CD8-positive, alpha-beta memory T cell (primary cell): ENCODE measurements at regions not wholly inside any gene's neighbourhood (a gene's known extent, or its start where the extent isn't known, plus 50 kb on each side); places are given as distances from the start of the nearest gene placed in this dataset.

ENCODE experiments used
- CTCF ChIA-PET: fragments of 350-600 bp; sonication (Branson Sonifier 250); formaldehyde crosslinking; loops from one replicate; lab custom pipeline; 2021; ENCODE audit warnings: antibody characterized with exemption; lab: Charles Lee
- POLR2A ChIA-PET: fragments of 350-600 bp; sonication (Branson Sonifier 250); formaldehyde crosslinking; loops from one replicate; lab custom pipeline; 2021; ENCODE audit warnings: antibody characterized with exemption; lab: Charles Lee
- DNase-seq, 5 donors: peaks; one replicate each; pipeline versions ENCODE4 v3.0.0 to v3.0.0-alpha.2; 2020 to 2022; ENCODE audit warnings: mixed read lengths in 1 of 5
- H3K27ac ChIP-seq: one replicate; pipeline ENCODE4 v1.7.0; 2013; ENCODE audit warnings: low read depth, mild to moderate bottlenecking, low read length, moderate library complexity
- H3K27me3 ChIP-seq: 2 replicates; pipeline ENCODE4 v1.7.0; 2013; ENCODE audit warnings: low read length, mild to moderate bottlenecking; ENCODE audit not compliant: insufficient read depth, poor library complexity, severe bottlenecking
- H3K36me3 ChIP-seq: 2 replicates; pipeline ENCODE4 v1.7.0; 2013; ENCODE audit warnings: mild to moderate bottlenecking, low read length, moderate library complexity; ENCODE audit not compliant: insufficient read depth
- H3K4me1 ChIP-seq: 2 replicates; pipeline ENCODE4 v1.7.0; 2013; ENCODE audit warnings: mild to moderate bottlenecking, low read length, moderate library complexity; ENCODE audit not compliant: insufficient read depth
- H3K4me3 ChIP-seq: 2 replicates; pipeline ENCODE4 v1.7.0; 2013; ENCODE audit warnings: mild to moderate bottlenecking, low read length
- H3K9me3 ChIP-seq: 2 replicates; pipeline ENCODE4 v1.7.0; 2013; ENCODE audit warnings: mild to moderate bottlenecking, low read length
- H3K27ac Mint-ChIP-seq, 8 donors: one replicate each; pipeline ENCODE4 v1.8.0; 2020 to 2021; ENCODE audit warnings: mixed read lengths in 8 of 8, mild to moderate bottlenecking in 6 of 8, inconsistent platforms in 3 of 8, moderate library complexity in 3 of 8
- H3K27me3 Mint-ChIP-seq, 2 donors: one replicate each; pipeline ENCODE4 v1.8.0; 2020 to 2021; ENCODE audit warnings: mixed read lengths in 2 of 2, mild to moderate bottlenecking in 1 of 2, moderate library complexity in 1 of 2
- H3K36me3 Mint-ChIP-seq, 3 donors: one replicate each; pipeline ENCODE4 v1.8.0; 2020 to 2021; ENCODE audit warnings: mixed read lengths in 3 of 3, inconsistent platforms in 1 of 3, mild to moderate bottlenecking in 1 of 3
- H3K4me1 Mint-ChIP-seq, 3 donors: one replicate each; pipeline ENCODE4 v1.8.0; 2020 to 2021; ENCODE audit warnings: mixed read lengths in 3 of 3, inconsistent platforms in 1 of 3, mild to moderate bottlenecking in 1 of 3
- H3K4me3 Mint-ChIP-seq, 7 donors: one replicate each; pipeline ENCODE4 v1.8.0; 2020 to 2021; ENCODE audit warnings: mixed read lengths in 7 of 7, mild to moderate bottlenecking in 6 of 7, moderate library complexity in 4 of 7, inconsistent platforms in 2 of 7
- H3K9me3 Mint-ChIP-seq, 5 donors: one replicate each; pipeline ENCODE4 v1.8.0; 2020 to 2022; ENCODE audit warnings: mixed read lengths in 5 of 5, mild to moderate bottlenecking in 3 of 5, moderate library complexity in 2 of 5, inconsistent platforms in 1 of 5

GRCh38 chr6:121652726-121653623 is 217.5 kb downstream of the GJA1 start:
- Mint-ChIP-seq H3K4me1 (peaks cover 0 to 3% (median 0%) of the 10 kb centered on the region in 3 donors), H3K4me3 (no peak overlapping the region), H3K27ac (no peak overlapping the region), H3K9me3 (no peaks in the 10 kb centered on the region), H3K27me3 (no peaks in the 10 kb centered on the region), H3K36me3 (peaks cover 0 to 2% (median 0%) of the 10 kb centered on the region in 3 donors)
- Histone ChIP-seq H3K4me1 (peaks cover 25% of the 10 kb centered on the region), H3K27ac (no peak overlapping the region), H3K36me3 (no peaks in the 10 kb centered on the region), H3K4me3 (no peak overlapping the region), H3K27me3 (no peaks in the 10 kb centered on the region), H3K9me3 (no peaks in the 10 kb centered on the region)
- ChIA-PET CTCF (no interaction called here), POLR2A (no interaction called here)
- DNase-seq: no peak

DNA sequence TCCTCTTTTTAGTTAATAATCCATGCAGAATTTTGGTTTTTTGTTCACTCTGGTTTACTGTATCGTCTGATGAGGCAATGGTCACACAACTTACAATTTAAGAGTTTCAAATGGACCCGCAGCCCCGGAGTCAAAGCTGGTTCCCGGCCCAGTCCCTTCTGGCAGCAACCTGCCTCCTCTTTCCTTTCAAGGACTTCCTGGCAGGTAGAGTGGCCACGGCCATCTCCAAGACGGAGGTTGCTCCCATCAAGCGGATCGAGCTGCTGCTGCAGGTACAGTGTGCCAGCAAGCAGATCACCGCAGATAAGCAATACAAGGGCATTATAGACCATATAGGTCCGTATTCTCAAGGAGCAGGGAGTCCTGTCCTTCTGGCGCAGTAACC is 218.2 kb downstream of the GJA1 start:
- H3K27ac ChIP-seq: no peak overlapping the region
- Mint-ChIP-seq H3K4me1 (peaks cover 0 to 3% (median 0%) of the 10 kb centered on the region in 3 donors), H3K27me3 (no peaks in the 10 kb centered on the region), H3K9me3 (no peaks in the 10 kb centered on the region), H3K36me3 (peaks cover 0 to 2% (median 0%) of the 10 kb centered on the region in 3 donors), H3K27ac (no peak overlapping the region), H3K4me3 (no peak overlapping the region)
- no peak for DNase-seq
- H3K9me3 ChIP-seq: no peaks in the 10 kb centered on the region
- POLR2A ChIA-PET: no interaction called here
- peaks cover 25% of the 10 kb centered on the region for H3K4me1 ChIP-seq
- H3K27me3 ChIP-seq: no peaks in the 10 kb centered on the region
- CTCF ChIA-PET: no interaction called here
- no peaks in the 10 kb centered on the region for H3K36me3 ChIP-seq
- H3K4me3 ChIP-seq: no peak overlapping the region

GRCh38 chr6:121657972-121658371 is 222.5 kb downstream of the GJA1 start:
- Mint-ChIP-seq H3K4me1 (no peaks in the 10 kb centered on the region), H3K27ac (no peak overlapping the region), H3K36me3 (peaks cover 0 to 2% (median 0%) of the 10 kb centered on the region in 3 donors), H3K4me3 (no peak overlapping the region), H3K27me3 (no peaks in the 10 kb centered on the region), H3K9me3 (no peaks in the 10 kb centered on the region)
- ChIA-PET POLR2A (no interaction called here), CTCF (interaction anchor here (0.6 kb wide), 1 partner anchor 205 kb away, joined by 3 read pairs; no protein-coding TSS in a partner anchor)
- H3K9me3 ChIP-seq: no peaks in the 10 kb centered on the region
- H3K27ac ChIP-seq: no peak overlapping the region
- peaks cover 5% of the 10 kb centered on the region for H3K4me1 ChIP-seq
- H3K27me3 ChIP-seq: no peaks in the 10 kb centered on the region
- no peak overlapping the region for H3K4me3 ChIP-seq
- no peak for DNase-seq
- no peaks in the 10 kb centered on the region for H3K36me3 ChIP-seq

DNA sequence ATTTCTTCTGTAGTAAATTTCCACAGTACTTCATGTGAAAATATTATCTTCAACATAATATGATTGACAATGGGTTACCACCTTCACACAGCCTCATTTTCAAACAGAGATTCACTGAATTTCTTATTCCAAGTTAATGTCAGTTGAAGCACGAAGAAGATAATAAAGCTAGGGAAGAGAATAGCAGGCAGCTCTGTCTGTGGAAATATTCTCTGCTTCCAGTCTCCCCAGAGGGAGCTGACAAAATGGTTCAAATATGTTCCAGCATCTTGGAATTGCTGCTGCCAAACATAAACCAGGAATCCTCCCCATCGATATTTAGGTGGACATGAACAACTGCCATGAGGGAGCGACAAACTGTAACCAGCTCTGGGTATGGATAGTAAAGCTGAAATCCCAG is 224.8 kb downstream of the GJA1 start:
- Mint-ChIP-seq H3K27me3 (no peaks in the 10 kb centered on the region), H3K4me1 (no peaks in the 10 kb centered on the region), H3K4me3 (no peak overlapping the region), H3K36me3 (peaks cover 0 to 2% (median 0%) of the 10 kb centered on the region in 3 donors), H3K9me3 (peaks cover 0 to 3% (median 0%) of the 10 kb centered on the region in 5 donors), H3K27ac (no peak overlapping the region)
- H3K36me3 ChIP-seq: no peaks in the 10 kb centered on the region
- no peaks in the 10 kb centered on the region for H3K9me3 ChIP-seq
- H3K4me3 ChIP-seq: no peak overlapping the region
- no peaks in the 10 kb centered on the region for H3K27me3 ChIP-seq
- ChIA-PET POLR2A (no interaction called here), CTCF (no interaction called here)
- H3K4me1 ChIP-seq: no peaks in the 10 kb centered on the region
- H3K27ac ChIP-seq: no peak overlapping the region
- no peak for DNase-seq

DNA sequence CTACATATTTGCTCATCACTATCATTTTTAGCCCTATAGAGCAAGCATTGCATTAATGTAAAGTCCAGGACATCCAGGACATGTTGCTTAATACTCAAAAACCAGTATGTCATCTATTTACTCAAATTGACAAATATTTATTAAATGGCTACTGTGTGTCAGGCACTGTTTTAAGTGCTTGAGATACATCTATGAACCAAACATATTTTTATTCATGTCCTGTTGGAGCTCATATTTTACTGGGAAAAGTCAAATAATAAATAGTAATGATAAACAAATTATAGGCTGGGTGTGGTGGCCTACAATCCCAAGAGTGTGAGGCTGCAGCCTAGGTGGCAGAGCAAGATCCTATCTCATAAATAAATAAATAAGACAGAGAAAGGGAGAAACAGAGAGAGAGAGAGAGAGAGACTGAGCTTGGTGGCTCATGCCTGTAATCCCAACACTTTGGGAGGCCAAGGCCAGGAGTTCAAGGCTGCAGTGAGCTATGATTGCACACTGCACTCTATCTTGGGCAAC is 227.9 kb downstream of the GJA1 start:
- H3K4me1 Mint-ChIP-seq: no peaks in the 10 kb centered on the region
- Histone ChIP-seq H3K36me3 (no peaks in the 10 kb centered on the region), H3K4me3 (no peak overlapping the region), H3K4me1 (no peaks in the 10 kb centered on the region), H3K27ac (no peak overlapping the region), H3K27me3 (no peaks in the 10 kb centered on the region), H3K9me3 (no peaks in the 10 kb centered on the region)
- ChIA-PET POLR2A (no interaction called here), CTCF (no interaction called here)
- peaks cover 0 to 5% (median 0%) of the 10 kb centered on the region in 5 donors for H3K9me3 Mint-ChIP-seq
- no peak overlapping the region for H3K27ac Mint-ChIP-seq
- H3K4me3 Mint-ChIP-seq: no peak overlapping the region
- H3K36me3 Mint-ChIP-seq: no peaks in the 10 kb centered on the region
- no peaks in the 10 kb centered on the region for H3K27me3 Mint-ChIP-seq
- DNase-seq: no peak

DNA sequence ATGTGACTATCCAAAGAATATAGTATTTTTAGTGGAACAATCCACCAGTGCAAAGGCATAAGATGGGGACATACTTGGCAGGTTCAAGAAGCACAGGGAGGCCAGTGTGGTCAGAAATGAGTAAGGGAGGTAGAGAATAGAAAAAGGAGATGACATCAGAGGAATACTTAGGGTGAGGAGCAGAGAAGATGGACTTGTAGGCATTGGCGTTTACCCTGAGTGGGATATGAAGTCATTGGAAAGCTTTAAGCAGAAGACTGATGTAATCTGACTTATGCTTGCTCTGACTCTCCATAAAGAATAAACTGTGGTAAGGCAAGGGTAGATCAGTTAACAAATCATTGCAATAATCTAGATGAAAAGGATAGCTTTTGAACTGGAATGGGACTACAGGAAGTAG is 228.7 kb downstream of the GJA1 start:
- Histone ChIP-seq H3K4me3 (no peak overlapping the region), H3K9me3 (no peaks in the 10 kb centered on the region), H3K27me3 (no peaks in the 10 kb centered on the region), H3K27ac (no peak overlapping the region), H3K36me3 (no peaks in the 10 kb centered on the region), H3K4me1 (no peaks in the 10 kb centered on the region)
- H3K27me3 Mint-ChIP-seq: no peaks in the 10 kb centered on the region
- POLR2A ChIA-PET: no interaction called here
- CTCF ChIA-PET: no interaction called here
- no peak overlapping the region for H3K4me3 Mint-ChIP-seq
- H3K4me1 Mint-ChIP-seq: no peaks in the 10 kb centered on the region
- H3K36me3 Mint-ChIP-seq: no peaks in the 10 kb centered on the region
- H3K9me3 Mint-ChIP-seq: peaks cover 0 to 5% (median 3%) of the 10 kb centered on the region in 5 donors
- DNase-seq: no peak
- H3K27ac Mint-ChIP-seq: no peak overlapping the region

GRCh38 chr6:121666814-121667213 is 231.4 kb downstream of the GJA1 start:
- Histone ChIP-seq H3K4me3 (no peak overlapping the region), H3K36me3 (no peaks in the 10 kb centered on the region), H3K27ac (no peak overlapping the region), H3K4me1 (no peaks in the 10 kb centered on the region), H3K27me3 (no peaks in the 10 kb centered on the region), H3K9me3 (no peaks in the 10 kb centered on the region)
- DNase-seq: no peak
- H3K36me3 Mint-ChIP-seq: no peaks in the 10 kb centered on the region
- CTCF ChIA-PET: no interaction called here
- H3K27me3 Mint-ChIP-seq: no peaks in the 10 kb centered on the region
- no peaks in the 10 kb centered on the region for H3K4me1 Mint-ChIP-seq
- H3K4me3 Mint-ChIP-seq: no peak overlapping the region
- H3K9me3 Mint-ChIP-seq: peaks cover 0 to 5% (median 3%) of the 10 kb centered on the region in 5 donors
- POLR2A ChIA-PET: no interaction called here
- no peak overlapping the region for H3K27ac Mint-ChIP-seq

GRCh38 chr6:121668259-121668658 is 232.8 kb downstream of the GJA1 start:
- Histone ChIP-seq H3K4me3 (no peak overlapping the region), H3K9me3 (no peaks in the 10 kb centered on the region), H3K27me3 (no peaks in the 10 kb centered on the region), H3K27ac (no peak overlapping the region), H3K36me3 (no peaks in the 10 kb centered on the region), H3K4me1 (no peaks in the 10 kb centered on the region)
- H3K27ac Mint-ChIP-seq: no peak overlapping the region
- no peaks in the 10 kb centered on the region for H3K36me3 Mint-ChIP-seq
- H3K4me1 Mint-ChIP-seq: no peaks in the 10 kb centered on the region
- ChIA-PET POLR2A (no interaction called here), CTCF (no interaction called here)
- no peak overlapping the region for H3K4me3 Mint-ChIP-seq
- peaks cover 0 to 5% (median 3%) of the 10 kb centered on the region in 5 donors for H3K9me3 Mint-ChIP-seq
- no peaks in the 10 kb centered on the region for H3K27me3 Mint-ChIP-seq
- no peak for DNase-seq
